GM23338 (cell line): ENCODE measurements at regions not wholly inside any gene's neighbourhood (a gene's known extent, or its start where the extent isn't known, plus 50 kb on each side); places are given as distances from the start of the nearest gene placed in this dataset.

Experiments used
- CTCF ChIP-seq, 2 experiments: fragments of 200-600 bp in 1 of 2; sonication (generic) in 1 of 2; conservative IDR thresholded peaks; 2 replicates each; pipeline versions ENCODE4 v1.5.1 to v1.6.1; 2016 to 2017; ENCODE audit warnings: antibody characterized with exemption in 2 of 2, low read depth in 2 of 2, mild to moderate bottlenecking in 2 of 2, moderate library complexity in 1 of 2
- EZH2 ChIP-seq: fragments of 200-600 bp; sonication (generic); IDR thresholded peaks from one replicate; pipeline ENCODE4 v1.8.0; 2017; ENCODE audit warnings: antibody characterized with exemption, mild to moderate bottlenecking, low read depth; ENCODE audit not compliant: unreplicated experiment
- EZH2phosphoT487 ChIP-seq: fragments of 200-600 bp; sonication (generic); IDR thresholded peaks from one replicate; pipeline ENCODE4 v1.8.1; 2018; ENCODE audit warnings: antibody characterized with exemption; ENCODE audit not compliant: unreplicated experiment
- JUNB ChIP-seq: IDR thresholded peaks from one replicate; pipeline ENCODE4 v1.6.1; 2016; ENCODE audit warnings: antibody characterized with exemption; ENCODE audit not compliant: unreplicated experiment
- POLR2AphosphoS5 ChIP-seq: IDR thresholded peaks from 2 replicates; pipeline ENCODE4 v1.6.1; 2016; ENCODE audit warnings: antibody characterized with exemption, low read depth

GRCh38 chr7:50217401-50217800 lies 87.1 kb upstream of the IKZF1 start:
- TF ChIP-seq CTCF (conservative IDR thresholded peaks at IDR 0.05; ENCODE audit: low read depth in 2 of 2), result no peak
- no peak for TF ChIP-seq POLR2AphosphoS5
- TF ChIP-seq JUNB, result no peak
- no peak for TF ChIP-seq EZH2phosphoT487
- no peak for TF ChIP-seq EZH2
